Keratinocyte (primary cell): ENCODE measurements at regions not wholly inside any gene's neighbourhood (a gene's known extent, or its start where the extent isn't known, plus 50 kb on each side); places are given as distances from the start of the nearest gene placed in this dataset.

Source experiments
- CTCF ChIP-seq, 3 experiments: IDR thresholded peaks in 1 of 3; conservative IDR thresholded peaks in 1 of 3; optimal IDR thresholded peaks in 1 of 3; 2 replicates in 2 of 3; 3 replicates in 1 of 3; pipeline versions ENCODE3 to v1.5.1; 2011; ENCODE audit warnings: low read length in 3 of 3, mild to moderate bottlenecking in 3 of 3, moderate library complexity in 2 of 3, control low read depth in 1 of 3, inconsistent platforms in 1 of 3; ENCODE audit not compliant: insufficient read depth in 2 of 3; ENCODE audit errors: extremely low read depth in 1 of 3
- EZH2 ChIP-seq: IDR thresholded peaks from one replicate; pipeline ENCODE4 v1.6.1; 2012; ENCODE audit warnings: inconsistent platforms, mild to moderate bottlenecking, low read length, moderate library complexity

GRCh38 chr5:174528821-174529544, 195.4 kb upstream of the MSX2 start:
- TF ChIP-seq CTCF (optimal IDR thresholded peaks at IDR 0.05 in 1 of 3, IDR thresholded peaks at IDR 0.05 in 1 of 3, conservative IDR thresholded peaks at IDR 0.05 in 1 of 3; ENCODE audit: extremely low read depth in 1 of 3, insufficient read depth in 2 of 3, low read length in 3 of 3) (no peak), EZH2 (no peak)
